PFSK-1 (cell line): ENCODE measurements at regions not wholly inside any gene's neighbourhood (a gene's known extent, or its start where the extent isn't known, plus 50 kb on each side); places are given as distances from the start of the nearest gene placed in this dataset.

Source experiments
- POLR2AphosphoS5 ChIP-seq: IDR thresholded peaks from 2 replicates; pipeline ENCODE4 v1.6.1; 2012; ENCODE audit warnings: low read depth, mild to moderate bottlenecking, control low read depth, low read length, moderate library complexity
- SIN3A ChIP-seq: IDR thresholded peaks from 2 replicates; pipeline ENCODE4 v1.6.1; 2012; ENCODE audit warnings: mild to moderate bottlenecking, low read length, moderate library complexity, borderline replicate concordance; ENCODE audit not compliant: insufficient read depth
- TAF1 ChIP-seq: IDR thresholded peaks from 2 replicates; pipeline ENCODE4 v1.6.1; 2012; ENCODE audit warnings: low read length, control low read depth, borderline replicate concordance; ENCODE audit not compliant: insufficient read depth
- TF ChIP-seq, protein P1 (sequence below), 2 experiments: IDR thresholded peaks; 2 replicates each; pipeline versions ENCODE4 v1.6.1 to v1.8.0; 2011 to 2012; ENCODE audit warnings: low read depth in 2 of 2, low read length in 2 of 2, control low read depth in 1 of 2, inconsistent platforms in 1 of 2, mild to moderate bottlenecking in 1 of 2, moderate library complexity in 1 of 2; ENCODE audit not compliant: insufficient read depth in 1 of 2

GRCh38 chr9:108197899-108198298, 657.9 kb downstream of the ACTL7B start:
- TF ChIP-seq POLR2AphosphoS5 (no peak), TAF1 (no peak), SIN3A (no peak)
- TF ChIP-seq, protein P1, sequence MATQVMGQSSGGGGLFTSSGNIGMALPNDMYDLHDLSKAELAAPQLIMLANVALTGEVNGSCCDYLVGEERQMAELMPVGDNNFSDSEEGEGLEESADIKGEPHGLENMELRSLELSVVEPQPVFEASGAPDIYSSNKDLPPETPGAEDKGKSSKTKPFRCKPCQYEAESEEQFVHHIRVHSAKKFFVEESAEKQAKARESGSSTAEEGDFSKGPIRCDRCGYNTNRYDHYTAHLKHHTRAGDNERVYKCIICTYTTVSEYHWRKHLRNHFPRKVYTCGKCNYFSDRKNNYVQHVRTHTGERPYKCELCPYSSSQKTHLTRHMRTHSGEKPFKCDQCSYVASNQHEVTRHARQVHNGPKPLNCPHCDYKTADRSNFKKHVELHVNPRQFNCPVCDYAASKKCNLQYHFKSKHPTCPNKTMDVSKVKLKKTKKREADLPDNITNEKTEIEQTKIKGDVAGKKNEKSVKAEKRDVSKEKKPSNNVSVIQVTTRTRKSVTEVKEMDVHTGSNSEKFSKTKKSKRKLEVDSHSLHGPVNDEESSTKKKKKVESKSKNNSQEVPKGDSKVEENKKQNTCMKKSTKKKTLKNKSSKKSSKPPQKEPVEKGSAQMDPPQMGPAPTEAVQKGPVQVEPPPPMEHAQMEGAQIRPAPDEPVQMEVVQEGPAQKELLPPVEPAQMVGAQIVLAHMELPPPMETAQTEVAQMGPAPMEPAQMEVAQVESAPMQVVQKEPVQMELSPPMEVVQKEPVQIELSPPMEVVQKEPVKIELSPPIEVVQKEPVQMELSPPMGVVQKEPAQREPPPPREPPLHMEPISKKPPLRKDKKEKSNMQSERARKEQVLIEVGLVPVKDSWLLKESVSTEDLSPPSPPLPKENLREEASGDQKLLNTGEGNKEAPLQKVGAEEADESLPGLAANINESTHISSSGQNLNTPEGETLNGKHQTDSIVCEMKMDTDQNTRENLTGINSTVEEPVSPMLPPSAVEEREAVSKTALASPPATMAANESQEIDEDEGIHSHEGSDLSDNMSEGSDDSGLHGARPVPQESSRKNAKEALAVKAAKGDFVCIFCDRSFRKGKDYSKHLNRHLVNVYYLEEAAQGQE (IDR thresholded peaks at IDR 0.05; ENCODE audit: insufficient read depth in 1 of 2, low read depth in 2 of 2, low read length in 2 of 2) = no peak
